ENCODE measurements at regions not wholly inside any gene's neighbourhood (a gene's known extent, or its start where the extent isn't known, plus 50 kb on each side); places are given as distances from the start of the nearest gene placed in this dataset.

DNA sequence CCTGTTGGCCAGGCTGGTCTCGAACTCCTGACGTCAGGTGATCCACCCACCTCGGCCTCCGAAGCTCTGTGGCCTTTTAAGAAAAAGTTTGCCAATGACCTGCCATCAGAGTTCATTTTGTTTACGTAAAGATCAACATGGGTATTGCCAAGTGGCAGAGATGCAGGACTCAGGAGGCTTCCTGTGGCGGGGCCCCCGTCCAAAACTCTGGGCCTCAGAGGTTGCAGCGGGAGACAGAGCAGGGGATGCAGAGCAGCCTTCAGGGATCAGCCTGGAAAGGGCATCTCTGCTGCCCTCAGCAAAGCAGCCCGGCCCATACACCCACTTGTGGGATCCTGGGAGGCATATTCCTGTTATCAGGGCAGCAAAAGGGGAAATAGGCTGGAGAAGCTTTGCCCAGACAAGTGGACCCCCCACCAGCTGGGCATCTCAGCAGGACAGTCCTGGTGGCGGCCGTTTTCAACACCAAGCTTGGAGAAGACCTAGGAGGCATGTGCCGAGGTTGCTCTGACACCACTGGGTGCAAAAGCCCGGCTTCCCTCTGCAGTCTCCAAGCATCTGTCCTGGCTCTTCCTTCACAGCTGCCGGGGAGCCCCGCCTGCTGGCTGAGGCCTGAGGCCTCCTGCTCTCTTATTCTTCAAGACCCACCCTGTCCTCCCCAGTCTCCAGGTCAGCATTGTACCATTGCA lies 1152.4 kb downstream of the BRD1 start:
- TF ChIP-seq GATA2 (IDR thresholded peaks at IDR 0.05; ENCODE audit: low read depth, low read length) = no peak
- no peak for TF ChIP-seq GATA3 (IDR thresholded peaks at IDR 0.05; ENCODE audit: low read depth, low read length)
